GM12872 (cell line): ENCODE measurements at regions not wholly inside any gene's neighbourhood (a gene's known extent, or its start where the extent isn't known, plus 50 kb on each side); places are given as distances from the start of the nearest gene placed in this dataset.

Experiments
- CTCF ChIP-seq: IDR thresholded peaks from 3 replicates; pipeline ENCODE4 v1.5.1; 2011; ENCODE audit warnings: low read depth, mild to moderate bottlenecking, low read length, moderate library complexity; ENCODE audit not compliant: insufficient read depth

- no peak for TF ChIP-seq CTCF
Measured at GRCh38 chr2:239762655-239763269, 262.4 kb downstream of the NDUFA10 start.

GRCh38 chr2:239762106-239762505 is 263.0 kb downstream of the NDUFA10 start:
- TF ChIP-seq CTCF, result no peak

- no peak for TF ChIP-seq CTCF
Measured at GRCh38 chr2:239760596-239760995, 264.5 kb downstream of the NDUFA10 start.

- TF ChIP-seq CTCF, result no peak
Measured at GRCh38 chr2:239758279-239758877, 266.8 kb downstream of the NDUFA10 start.

- TF ChIP-seq CTCF, result no peak
Measured at GRCh38 chr2:239756790-239757760, 268.1 kb downstream of the NDUFA10 start.

- no peak for TF ChIP-seq CTCF
Measured at GRCh38 chr2:239756031-239756789, 268.9 kb downstream of the NDUFA10 start.
